GM21526 (cell line): ENCODE measurements at regions not wholly inside any gene's neighbourhood (a gene's known extent, or its start where the extent isn't known, plus 50 kb on each side); places are given as distances from the start of the nearest gene placed in this dataset.

ENCODE experiments used
- ATAC-seq: cut with Tn5 transposase; IDR thresholded peaks from one replicate; pipeline ENCODE4 v1.9.1; 2021; ENCODE audit warnings: moderate library complexity; ENCODE audit not compliant: unreplicated experiment, low FRiP score

GRCh38 chr2:235334179-235334578, 159.7 kb upstream of the AGAP1 start:
- no peak for ATAC-seq

GRCh38 chr2:235343156-235343774, 150.6 kb upstream of the AGAP1 start:
- ATAC-seq, result no peak

- no peak for ATAC-seq
Measured at GRCh38 chr2:235343869-235344268, 150.0 kb upstream of the AGAP1 start.

GRCh38 chr2:235345745-235346144, 148.1 kb upstream of the AGAP1 start:
- no peak for ATAC-seq

- ATAC-seq, result no peak
Measured at GRCh38 chr2:235347691-235348090, 146.2 kb upstream of the AGAP1 start.

- no peak for ATAC-seq
Measured at GRCh38 chr2:235348329-235348728, 145.5 kb upstream of the AGAP1 start.

GRCh38 chr2:235350234-235350633, 143.6 kb upstream of the AGAP1 start:
- no peak for ATAC-seq

GRCh38 chr2:235352541-235352940, 141.3 kb upstream of the AGAP1 start:
- no peak for ATAC-seq

- ATAC-seq, result no peak
Measured at GRCh38 chr2:235357881-235358280, 136.0 kb upstream of the AGAP1 start.

- no peak for ATAC-seq
Measured at GRCh38 chr2:235358981-235359471, 134.8 kb upstream of the AGAP1 start.

- no peak for ATAC-seq
Measured at GRCh38 chr2:235360446-235360845, 133.4 kb upstream of the AGAP1 start.

- no peak for ATAC-seq
Measured at GRCh38 chr2:235365743-235366142, 128.1 kb upstream of the AGAP1 start.

GRCh38 chr2:235366390-235366789, 127.5 kb upstream of the AGAP1 start:
- no peak for ATAC-seq

- ATAC-seq, result no peak
Measured at GRCh38 chr2:235366807-235367206, 127.0 kb upstream of the AGAP1 start.

- no peak for ATAC-seq
Measured at GRCh38 chr2:235371018-235371417, 122.8 kb upstream of the AGAP1 start.

- no peak for ATAC-seq
Measured at GRCh38 chr2:235373171-235373570, 120.7 kb upstream of the AGAP1 start.

- no peak for ATAC-seq
Measured at GRCh38 chr2:235377176-235377575, 116.7 kb upstream of the AGAP1 start.

GRCh38 chr2:235378246-235378645, 115.6 kb upstream of the AGAP1 start:
- no peak for ATAC-seq

- ATAC-seq, result no peak
Measured at GRCh38 chr2:235378944-235379343, 114.9 kb upstream of the AGAP1 start.

GRCh38 chr2:235381261-235381912, 112.5 kb upstream of the AGAP1 start:
- ATAC-seq, result no peak

GRCh38 chr2:235382179-235382578, 111.7 kb upstream of the AGAP1 start:
- ATAC-seq, result no peak

- no peak for ATAC-seq
Measured at GRCh38 chr2:235382601-235383000, 111.2 kb upstream of the AGAP1 start.
